ENCODE measurements at regions not wholly inside any gene's neighbourhood (a gene's known extent, or its start where the extent isn't known, plus 50 kb on each side); places are given as distances from the start of the nearest gene placed in this dataset.
"Not testable (repeated sequence)": the region's sequence is repeated elsewhere in the genome, so short reads cannot be mapped to it uniquely, and the experiment has no call there.

- DNase-seq, result no peak
Observed at GRCh38 chr14:51447411-51447810, 204.3 kb upstream of the FRMD6 start.

GRCh38 chr14:51448831-51449670 is 202.7 kb upstream of the FRMD6 start:
- no peak for DNase-seq

GRCh38 chr14:51449681-51450080 is 202.0 kb upstream of the FRMD6 start:
- DNase-seq, result no peak

GRCh38 chr14:51451561-51451960 is 200.1 kb upstream of the FRMD6 start:
- no peak for DNase-seq

GRCh38 chr14:51453869-51454268 is 197.8 kb upstream of the FRMD6 start:
- DNase-seq, result no peak

GRCh38 chr14:51454351-51454750 is 197.4 kb upstream of the FRMD6 start:
- DNase-seq, result no peak

- no peak for DNase-seq
Observed at GRCh38 chr14:51455041-51455835, 196.5 kb upstream of the FRMD6 start.

- DNase-seq, result no peak
Observed at GRCh38 chr14:51457843-51458562, 193.7 kb upstream of the FRMD6 start.

GRCh38 chr14:51458563-51458955 is 193.2 kb upstream of the FRMD6 start:
- DNase-seq, result no peak

- DNase-seq, result no peak
Observed at GRCh38 chr14:51460011-51460410, 191.7 kb upstream of the FRMD6 start.

- no peak for DNase-seq
Observed at GRCh38 chr14:51462182-51462581, 189.5 kb upstream of the FRMD6 start.

GRCh38 chr14:51462706-51463105 is 189.0 kb upstream of the FRMD6 start:
- no peak for DNase-seq

GRCh38 chr14:51463461-51463860 is 188.2 kb upstream of the FRMD6 start:
- no peak for DNase-seq

- no peak for DNase-seq
Observed at GRCh38 chr14:51464411-51464810, 187.3 kb upstream of the FRMD6 start.

- no peak for DNase-seq
Observed at GRCh38 chr14:51465486-51465885, 186.2 kb upstream of the FRMD6 start.

- DNase-seq, result not testable (repeated sequence)
Observed at GRCh38 chr14:51467392-51467791, 184.3 kb upstream of the FRMD6 start.

- DNase-seq, result no peak
Observed at GRCh38 chr14:51468523-51468922, 183.2 kb upstream of the FRMD6 start.

GRCh38 chr14:51472881-51473280 is 178.8 kb upstream of the FRMD6 start:
- DNase-seq, result no peak

- DNase-seq, result no peak
Observed at GRCh38 chr14:51473351-51473750, 178.4 kb upstream of the FRMD6 start.

GRCh38 chr14:51473808-51474565 is 177.7 kb upstream of the FRMD6 start:
- no peak for DNase-seq

GRCh38 chr14:51474854-51475253 is 176.9 kb upstream of the FRMD6 start:
- DNase-seq, result no peak

- DNase-seq, result no peak
Observed at GRCh38 chr14:51478175-51478621, 173.5 kb upstream of the FRMD6 start.

Data from activated naive CD4-positive, alpha-beta T cell treated with anti-CD3 and anti-CD28 coated beads, Interleukin-2, amount 50 U/mL, for 16 hours (primary cell).